Endothelial cell of umbilical vein (primary cell): ENCODE measurements at regions not wholly inside any gene's neighbourhood (a gene's known extent, or its start where the extent isn't known, plus 50 kb on each side); places are given as distances from the start of the nearest gene placed in this dataset.

Experiments
- BruUV-seq: library from RNA; stranded (reverse); fragments of 400-500 nt; replicated peaks from 2 replicates; lab custom pipeline; 2021; lab: Mats Ljungman, UMichigan
- CTCF ChIA-PET: fragments of 300-600, 350-600 bp; sonication (Branson Sonifier 250); formaldehyde crosslinking; loops from one replicate; lab custom pipeline; 2021; ENCODE audit warnings: antibody characterized with exemption, inconsistent platforms; lab: Charles Lee
- POLR2A ChIA-PET: fragments of 300-600, 350-600 bp; sonication (Branson Sonifier 250); formaldehyde crosslinking; loops from one replicate; lab custom pipeline; 2021; ENCODE audit warnings: antibody characterized with exemption, inconsistent platforms; lab: Charles Lee
- DNase-seq: peaks from one replicate; pipeline ENCODE4 v3.0.0-alpha.2; 2011; ENCODE audit warnings: low read depth, low spot score
- FAIRE-seq: peaks from 2 replicates; lab custom pipeline; 2011; peaks lifted over from hg19 to GRCh38; lab: Jason Lieb, UNC
- H2AFZ ChIP-seq: 2 replicates; pipeline ENCODE4 v1.6.0; 2012; ENCODE audit warnings: low read depth, low read length, control low read depth, inconsistent platforms
- H3K27ac ChIP-seq: 2 replicates; pipeline ENCODE4 v1.5.1; 2011; ENCODE audit warnings: low read depth, mild to moderate bottlenecking, control low read depth, low read length, moderate library complexity; ENCODE audit not compliant: insufficient read depth
- H3K27me3 ChIP-seq, 2 experiments: 2 replicates each; pipeline versions ENCODE4 v1.6.0 to v1.6.1; 2011; ENCODE audit warnings: low read length in 2 of 2, mixed read lengths in 1 of 2; ENCODE audit not compliant: control insufficient read depth in 2 of 2, insufficient read depth in 2 of 2
- H3K36me3 ChIP-seq, 2 experiments: 2 replicates in 1 of 2; 3 replicates in 1 of 2; pipeline ENCODE4 v1.5.1; 2011; ENCODE audit warnings: low read length in 2 of 2, mild to moderate bottlenecking in 1 of 2, moderate library complexity in 1 of 2; ENCODE audit not compliant: control insufficient read depth in 2 of 2, insufficient read depth in 2 of 2; ENCODE audit errors: extremely low read depth in 1 of 2
- H3K4me1 ChIP-seq: 3 replicates; pipeline ENCODE4 v1.5.1; 2011; ENCODE audit warnings: mild to moderate bottlenecking, low read length; ENCODE audit not compliant: control insufficient read depth, insufficient read depth; ENCODE audit errors: extremely low read depth
- H3K4me2 ChIP-seq: 2 replicates; pipeline ENCODE4 v1.6.1; 2011; ENCODE audit warnings: low read length, control low read depth, mixed read lengths; ENCODE audit not compliant: insufficient read depth
- H3K4me3 ChIP-seq, 3 experiments: fragments of 200-600 bp in 1 of 3; sonication (generic), shearing (Covaris generic) in 1 of 3; replicated peaks in 1 of 3; 2 replicates each; pipeline ENCODE4 v1.5.1; 2011 to 2016; ENCODE audit warnings: control low read depth in 3 of 3, low read length in 3 of 3, mild to moderate bottlenecking in 2 of 3, inconsistent platforms in 1 of 3, low read depth in 1 of 3, moderate library complexity in 1 of 3; ENCODE audit not compliant: insufficient read depth in 1 of 3
- H3K79me2 ChIP-seq: 2 replicates; pipeline ENCODE4 v1.6.0; 2012; ENCODE audit warnings: low read length, inconsistent platforms; ENCODE audit not compliant: control insufficient read depth, insufficient read depth
- H3K9ac ChIP-seq: replicated peaks from 2 replicates; pipeline ENCODE3; 2011; ENCODE audit warnings: low read length, control low read depth; ENCODE audit not compliant: insufficient read depth; ENCODE audit errors: extremely low read depth
- H3K9me1 ChIP-seq: replicated peaks from 3 replicates; pipeline ENCODE4 v1.6.0; 2011; ENCODE audit warnings: mild to moderate bottlenecking, low read length; ENCODE audit not compliant: control insufficient read depth, insufficient read depth; ENCODE audit errors: extremely low read depth
- H3K9me3 ChIP-seq: replicated peaks from 2 replicates; pipeline ENCODE4 v1.5.1; 2012; ENCODE audit warnings: low read length, inconsistent platforms; ENCODE audit not compliant: control insufficient read depth, insufficient read depth
- H4K20me1 ChIP-seq: replicated peaks from 2 replicates; pipeline ENCODE3; 2011; ENCODE audit warnings: mild to moderate bottlenecking, low read length; ENCODE audit not compliant: control insufficient read depth, insufficient read depth; ENCODE audit errors: extremely low read depth
- EZH2 ChIP-seq: IDR thresholded peaks from 2 replicates; pipeline ENCODE4 v1.6.1; 2012; ENCODE audit warnings: borderline replicate concordance, low read depth, mild to moderate bottlenecking, moderate library complexity, low read length, inconsistent platforms; ENCODE audit not compliant: severe bottlenecking
- FOS ChIP-seq: IDR thresholded peaks from 2 replicates; pipeline ENCODE4 v1.6.1; 2011; ENCODE audit warnings: mild to moderate bottlenecking, low read length, moderate library complexity, borderline replicate concordance; ENCODE audit not compliant: insufficient read depth
- GATA2 ChIP-seq: IDR thresholded peaks from 2 replicates; pipeline ENCODE4 v1.7.0; 2011; ENCODE audit warnings: low read depth, mild to moderate bottlenecking, moderate library complexity, mixed read lengths, low read length; ENCODE audit not compliant: insufficient read length, insufficient read depth
- JUN ChIP-seq: IDR thresholded peaks from 2 replicates; pipeline ENCODE4 v1.6.1; 2011; ENCODE audit warnings: borderline replicate concordance, low read depth; ENCODE audit not compliant: insufficient read length, insufficient read depth
- MAX ChIP-seq: IDR thresholded peaks from 2 replicates; pipeline ENCODE4 v1.6.1; 2011; ENCODE audit not compliant: insufficient read depth, insufficient read length
- MYC ChIP-seq: IDR thresholded peaks from one replicate; pipeline ENCODE4 v1.6.1; 2011; ENCODE audit warnings: mild to moderate bottlenecking, low read depth, low read length
- POLR2A ChIP-seq: IDR thresholded peaks from 2 replicates; pipeline ENCODE4 v1.6.1; 2012; ENCODE audit warnings: low read depth, mild to moderate bottlenecking, control low read depth, low read length
- POLR2AphosphoS5 ChIP-seq: IDR thresholded peaks from 2 replicates; pipeline ENCODE4 v1.6.1; 2012; ENCODE audit warnings: low read depth, mild to moderate bottlenecking, control low read depth, low read length, moderate library complexity; ENCODE audit not compliant: insufficient read depth
- dilution Hi-C: fragments of 300-500 bp; cut with MboI; formaldehyde crosslinking; loops from one replicate; pipeline ENCODE4 v1.15.0; 2019; ENCODE audit warnings: low sequenced_read_pairs; ENCODE audit not compliant: extremely low pct_ligation_motif_present
- intact Hi-C: fragments of 100-400 bp; cut with micrococcal nuclease; formaldehyde crosslinking; loops from one replicate; pipeline ENCODE4 v1.10.0; 2022
- TF ChIP-seq, protein P1 (sequence below), 2 donors: IDR thresholded peaks; 1 replicate in 1 of 2; 2 replicates in 1 of 2; pipeline ENCODE4 v1.5.1; 2011; ENCODE audit warnings: low read length in 2 of 2, mild to moderate bottlenecking in 2 of 2, moderate library complexity in 2 of 2, control low read depth in 1 of 2, inconsistent platforms in 1 of 2, low read depth in 1 of 2; ENCODE audit not compliant: insufficient read depth in 1 of 2; ENCODE audit errors: extremely low read depth in 1 of 2

DNA sequence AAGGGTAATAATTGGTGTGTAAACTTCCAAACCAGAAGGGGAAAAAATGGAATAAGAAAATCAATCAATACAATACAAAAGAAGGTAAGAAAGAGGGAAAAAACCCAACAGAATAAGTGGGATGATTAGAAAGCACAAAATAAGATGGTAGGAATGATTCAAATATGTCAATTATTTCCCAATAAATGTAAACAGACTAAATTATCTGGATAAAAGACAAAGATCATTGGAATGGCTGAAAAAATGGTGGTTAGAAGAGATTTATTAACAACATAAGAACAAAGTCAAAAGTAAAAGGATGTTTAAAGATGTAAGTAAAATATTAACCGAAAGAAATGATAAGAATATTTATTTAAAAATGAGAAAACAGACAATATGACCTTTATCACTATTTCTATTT lies 103.5 kb upstream of the YWHAQ start:
- Histone ChIP-seq H3K36me3 (no peaks in the 10 kb centered on the region), H2AFZ (no peak overlapping the region), H3K27ac (no peak overlapping the region), H3K4me1 (no peaks in the 10 kb centered on the region), H3K4me2 (no peak overlapping the region), H3K79me2 (no peaks in the 10 kb centered on the region), H3K4me3 (no peak overlapping the region), H3K27me3 (no peaks in the 10 kb centered on the region), H3K9me3 (no peaks in the 10 kb centered on the region), H3K9me1 (no peaks in the 10 kb centered on the region), H4K20me1 (no peaks in the 10 kb centered on the region), H3K9ac (no peak overlapping the region)
- FAIRE-seq, result no peak
- DNase-seq, result no peak
- intact Hi-C loops, result no loop called here
- no peak for TF ChIP-seq GATA2
- no peak for TF ChIP-seq POLR2A
- no peak for TF ChIP-seq POLR2AphosphoS5
- TF ChIP-seq FOS, result no peak
- TF ChIP-seq, protein P1, sequence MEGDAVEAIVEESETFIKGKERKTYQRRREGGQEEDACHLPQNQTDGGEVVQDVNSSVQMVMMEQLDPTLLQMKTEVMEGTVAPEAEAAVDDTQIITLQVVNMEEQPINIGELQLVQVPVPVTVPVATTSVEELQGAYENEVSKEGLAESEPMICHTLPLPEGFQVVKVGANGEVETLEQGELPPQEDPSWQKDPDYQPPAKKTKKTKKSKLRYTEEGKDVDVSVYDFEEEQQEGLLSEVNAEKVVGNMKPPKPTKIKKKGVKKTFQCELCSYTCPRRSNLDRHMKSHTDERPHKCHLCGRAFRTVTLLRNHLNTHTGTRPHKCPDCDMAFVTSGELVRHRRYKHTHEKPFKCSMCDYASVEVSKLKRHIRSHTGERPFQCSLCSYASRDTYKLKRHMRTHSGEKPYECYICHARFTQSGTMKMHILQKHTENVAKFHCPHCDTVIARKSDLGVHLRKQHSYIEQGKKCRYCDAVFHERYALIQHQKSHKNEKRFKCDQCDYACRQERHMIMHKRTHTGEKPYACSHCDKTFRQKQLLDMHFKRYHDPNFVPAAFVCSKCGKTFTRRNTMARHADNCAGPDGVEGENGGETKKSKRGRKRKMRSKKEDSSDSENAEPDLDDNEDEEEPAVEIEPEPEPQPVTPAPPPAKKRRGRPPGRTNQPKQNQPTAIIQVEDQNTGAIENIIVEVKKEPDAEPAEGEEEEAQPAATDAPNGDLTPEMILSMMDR (IDR thresholded peaks at IDR 0.05; ENCODE audit: extremely low read depth in 1 of 2, insufficient read depth in 1 of 2, low read depth in 1 of 2, low read length in 2 of 2), result no peak
- TF ChIP-seq JUN, result no peak
- no peak for TF ChIP-seq MAX
- no peak for TF ChIP-seq MYC
- TF ChIP-seq EZH2, result no peak
- POLR2A ChIA-PET, result interaction anchor here (0.5 kb wide), 1 partner anchor 139 kb away, joined by 4 read pairs; no protein-coding TSS in a partner anchor
- dilution Hi-C loops, result no loop called here
- CTCF ChIA-PET, result no interaction called here
- BruUV-seq, result no TSS peak
